NCI-H524 (cell line): ENCODE measurements at regions not wholly inside any gene's neighbourhood (a gene's known extent, or its start where the extent isn't known, plus 50 kb on each side); places are given as distances from the start of the nearest gene placed in this dataset.
A peak's percentile ranks its signal among the peaks of the same experiment; 100 is the strongest.
"Not testable (repeated sequence)": the region's sequence is repeated elsewhere in the genome, so short reads cannot be mapped to it uniquely, and the experiment has no call there.

Source experiments
- DNase-seq, 2 experiments: peaks; one replicate each; lab custom pipeline; 2025; lab: John Stamatoyannopoulos, UW

- DNase-seq: no peak
Measured at GRCh38 chr4:111031596-111031995, 408.7 kb upstream of the PITX2 start.

GRCh38 chr4:111037591-111038360 is 414.9 kb upstream of the PITX2 start:
- DNase-seq: no peak

- no peak for DNase-seq
Measured at GRCh38 chr4:111040904-111041303, 418.0 kb upstream of the PITX2 start.

GRCh38 chr4:111043286-111043685 is 420.4 kb upstream of the PITX2 start:
- DNase-seq: no peak

GRCh38 chr4:111045992-111046391 is 423.1 kb upstream of the PITX2 start:
- no peak for DNase-seq

- no peak for DNase-seq
Measured at GRCh38 chr4:111046811-111047210, 423.9 kb upstream of the PITX2 start.

GRCh38 chr4:111048316-111048715 is 425.4 kb upstream of the PITX2 start:
- no peak for DNase-seq

- DNase-seq: no peak
Measured at GRCh38 chr4:111064342-111064993, 441.6 kb upstream of the PITX2 start.

GRCh38 chr4:111066001-111066400 is 443.1 kb upstream of the PITX2 start:
- DNase-seq: no peak

GRCh38 chr4:111066447-111066846 is 443.6 kb upstream of the PITX2 start:
- no peak for DNase-seq

GRCh38 chr4:111066887-111067286 is 444.0 kb upstream of the PITX2 start:
- no peak for DNase-seq

- no peak for DNase-seq
Measured at GRCh38 chr4:111068883-111069282, 446.0 kb upstream of the PITX2 start.

GRCh38 chr4:111070390-111070789 is 447.5 kb upstream of the PITX2 start:
- DNase-seq: peak in 1 of 2 experiments; percentile 15

- no peak for DNase-seq
Measured at GRCh38 chr4:111074523-111075114, 451.7 kb upstream of the PITX2 start.

GRCh38 chr4:111076299-111076698 is 453.4 kb upstream of the PITX2 start:
- not testable (repeated sequence) for DNase-seq

GRCh38 chr4:111108153-111108552 is 485.3 kb upstream of the PITX2 start:
- no peak for DNase-seq

- no peak for DNase-seq
Measured at GRCh38 chr4:111113591-111113990, 490.7 kb upstream of the PITX2 start.

GRCh38 chr4:111115881-111116280 is 493.0 kb upstream of the PITX2 start:
- DNase-seq: no peak

GRCh38 chr4:111120191-111120590 is 497.3 kb upstream of the PITX2 start:
- no peak for DNase-seq

- DNase-seq: no peak
Measured at GRCh38 chr4:111126340-111126739, 503.5 kb upstream of the PITX2 start.

- no peak for DNase-seq
Measured at GRCh38 chr4:111127841-111128240, 505.0 kb upstream of the PITX2 start.

- no peak for DNase-seq
Measured at GRCh38 chr4:111128327-111128726, 505.4 kb upstream of the PITX2 start.

- DNase-seq: peak in 1 of 2 experiments; percentile 3
Measured at GRCh38 chr4:111136438-111136837, 513.6 kb upstream of the PITX2 start.
